NB4 (cell line): ENCODE measurements at regions not wholly inside any gene's neighbourhood (a gene's known extent, or its start where the extent isn't known, plus 50 kb on each side); places are given as distances from the start of the nearest gene placed in this dataset.

Experiments used
- CTCF ChIP-seq: IDR thresholded peaks from one replicate; pipeline ENCODE4 v1.5.1; 2012; ENCODE audit warnings: low read depth, low read length
- MAX ChIP-seq: IDR thresholded peaks from 2 replicates; pipeline ENCODE4 v1.6.1; 2011; ENCODE audit warnings: low read depth, low read length
- MYC ChIP-seq: IDR thresholded peaks from 2 replicates; pipeline ENCODE4 v1.6.1; 2011; ENCODE audit warnings: low read depth, low read length
- POLR2A ChIP-seq: IDR thresholded peaks from 2 replicates; pipeline ENCODE4 v1.6.1; 2011; ENCODE audit warnings: mild to moderate bottlenecking; ENCODE audit not compliant: insufficient read length; ENCODE audit errors: extremely low read depth

- TF ChIP-seq CTCF: no peak
- TF ChIP-seq POLR2A: no peak
- no peak for TF ChIP-seq MAX
- no peak for TF ChIP-seq MYC
Measured at GRCh38 chr5:3157214-3157613, 405.7 kb upstream of the IRX2 start.
